ENCODE measurements at regions not wholly inside any gene's neighbourhood (a gene's known extent, or its start where the extent isn't known, plus 50 kb on each side); places are given as distances from the start of the nearest gene placed in this dataset.
A peak's percentile ranks its signal among the peaks of the same experiment; 100 is the strongest.

DNA sequence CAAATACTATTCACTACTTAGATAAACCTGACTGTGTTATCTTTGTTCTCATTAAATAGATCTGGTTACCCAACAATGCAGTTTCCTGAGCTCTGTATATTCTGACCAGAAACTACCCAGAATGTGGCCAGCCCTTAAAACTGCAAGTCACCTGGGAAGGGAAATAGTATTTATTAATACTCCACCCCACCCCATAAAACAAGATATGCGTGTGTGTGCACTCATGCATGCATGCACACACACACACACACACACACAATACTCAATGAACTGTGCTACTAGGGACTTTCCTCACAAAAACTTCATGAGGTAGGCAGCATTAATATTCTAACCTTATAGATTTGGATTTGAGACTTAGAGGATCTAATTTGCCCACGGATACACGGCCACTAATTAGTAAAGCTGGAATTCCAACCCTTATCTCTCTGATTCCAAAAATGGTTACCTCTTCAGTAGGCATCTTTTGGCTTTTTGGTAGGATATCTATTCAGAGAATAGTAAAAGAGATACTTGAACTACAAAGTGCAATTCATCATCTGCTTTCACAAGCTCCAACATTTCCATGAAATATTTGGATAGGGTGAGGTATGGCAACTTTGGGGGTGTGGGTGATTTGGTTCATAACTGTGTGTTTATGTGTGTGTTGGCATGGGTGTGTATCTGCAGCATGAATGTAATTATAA is 197.0 kb upstream of the CFAP20DC start (continued):
- TF ChIP-seq, protein P1, sequence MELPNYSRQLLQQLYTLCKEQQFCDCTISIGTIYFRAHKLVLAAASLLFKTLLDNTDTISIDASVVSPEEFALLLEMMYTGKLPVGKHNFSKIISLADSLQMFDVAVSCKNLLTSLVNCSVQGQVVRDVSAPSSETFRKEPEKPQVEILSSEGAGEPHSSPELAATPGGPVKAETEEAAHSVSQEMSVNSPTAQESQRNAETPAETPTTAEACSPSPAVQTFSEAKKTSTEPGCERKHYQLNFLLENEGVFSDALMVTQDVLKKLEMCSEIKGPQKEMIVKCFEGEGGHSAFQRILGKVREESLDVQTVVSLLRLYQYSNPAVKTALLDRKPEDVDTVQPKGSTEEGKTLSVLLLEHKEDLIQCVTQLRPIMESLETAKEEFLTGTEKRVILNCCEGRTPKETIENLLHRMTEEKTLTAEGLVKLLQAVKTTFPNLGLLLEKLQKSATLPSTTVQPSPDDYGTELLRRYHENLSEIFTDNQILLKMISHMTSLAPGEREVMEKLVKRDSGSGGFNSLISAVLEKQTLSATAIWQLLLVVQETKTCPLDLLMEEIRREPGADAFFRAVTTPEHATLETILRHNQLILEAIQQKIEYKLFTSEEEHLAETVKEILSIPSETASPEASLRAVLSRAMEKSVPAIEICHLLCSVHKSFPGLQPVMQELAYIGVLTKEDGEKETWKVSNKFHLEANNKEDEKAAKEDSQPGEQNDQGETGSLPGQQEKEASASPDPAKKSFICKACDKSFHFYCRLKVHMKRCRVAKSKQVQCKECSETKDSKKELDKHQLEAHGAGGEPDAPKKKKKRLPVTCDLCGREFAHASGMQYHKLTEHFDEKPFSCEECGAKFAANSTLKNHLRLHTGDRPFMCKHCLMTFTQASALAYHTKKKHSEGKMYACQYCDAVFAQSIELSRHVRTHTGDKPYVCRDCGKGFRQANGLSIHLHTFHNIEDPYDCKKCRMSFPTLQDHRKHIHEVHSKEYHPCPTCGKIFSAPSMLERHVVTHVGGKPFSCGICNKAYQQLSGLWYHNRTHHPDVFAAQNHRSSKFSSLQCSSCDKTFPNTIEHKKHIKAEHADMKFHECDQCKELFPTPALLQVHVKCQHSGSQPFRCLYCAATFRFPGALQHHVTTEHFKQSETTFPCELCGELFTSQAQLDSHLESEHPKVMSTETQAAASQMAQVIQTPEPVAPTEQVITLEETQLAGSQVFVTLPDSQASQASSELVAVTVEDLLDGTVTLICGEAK (IDR thresholded peaks at IDR 0.05; ENCODE audit: borderline replicate concordance), result no peak
- no peak for TF ChIP-seq HSF1 (IDR thresholded peaks at IDR 0.05; ENCODE audit: low read depth, low read length)
- peak; percentile 72; the same call in 1 of the 2 replicates for TF ChIP-seq NBN (IDR thresholded peaks at IDR 0.05)
- 0 out of 2 replicates have a peak, but pooled peaks have one; percentile 26 for TF ChIP-seq CREB1 (IDR thresholded peaks at IDR 0.05; ENCODE audit: low read depth)
- peak; percentile 99 for TF ChIP-seq PAX8 (IDR thresholded peaks at IDR 0.05)
- TF ChIP-seq KLF5 (IDR thresholded peaks at IDR 0.05; ENCODE audit: partially characterized antibody), result no peak
- TF ChIP-seq CREM (IDR thresholded peaks at IDR 0.05; ENCODE audit: low read depth), result peak; percentile 65
- TF ChIP-seq BCL11A (IDR thresholded peaks at IDR 0.05; ENCODE audit: low read depth, low read length), result peak; percentile 76
- peak; percentile 31; the same call in 1 of the 2 replicates for TF ChIP-seq EED (IDR thresholded peaks at IDR 0.05; ENCODE audit: low read depth)
- peak; percentile 49; the same call in 1 of the 2 replicates for TF ChIP-seq TCF7 (IDR thresholded peaks at IDR 0.05; ENCODE audit: borderline replicate concordance)
- TF ChIP-seq SP1 (IDR thresholded peaks at IDR 0.05; ENCODE audit: low read depth, low read length), result peak; percentile 15
- TF ChIP-seq NFIC (IDR thresholded peaks at IDR 0.05; ENCODE audit: low read depth, low read length), result peak; percentile 84
- peak in 1 of 2 experiments; percentile 61; a peak in 2 of 4 replicates for TF ChIP-seq ETV6 (conservative IDR thresholded peaks at IDR 0.05 in 1 of 2, IDR thresholded peaks at IDR 0.05 in 1 of 2; ENCODE audit: borderline replicate concordance in 1 of 2, low read depth in 1 of 2)
- no peak for TF ChIP-seq ZNF622 (IDR thresholded peaks at IDR 0.05)
- no peak for TF ChIP-seq WRNIP1 (IDR thresholded peaks at IDR 0.05; ENCODE audit: borderline replicate concordance, low read depth, low read length)
- TF ChIP-seq CEBPZ (IDR thresholded peaks at IDR 0.05; ENCODE audit: low read depth, low read length), result no peak
- TF ChIP-seq IKZF1 (conservative IDR thresholded peaks at IDR 0.05), result peak; percentile 81
- peak; percentile 79 for TF ChIP-seq DPF2 (IDR thresholded peaks at IDR 0.05)
- TF ChIP-seq CBX3 (IDR thresholded peaks at IDR 0.05; ENCODE audit: borderline replicate concordance, low read depth), result no peak
- TF ChIP-seq TCF3 (IDR thresholded peaks at IDR 0.05; ENCODE audit: borderline replicate concordance, insufficient read depth, low read depth, low read length), result peak; percentile 60; the same call in 1 of the 2 replicates
- TF ChIP-seq HDGF (IDR thresholded peaks at IDR 0.05), result no peak
- 0 out of 2 replicates have a peak, but pooled peaks have one; percentile 58 for TF ChIP-seq PML (IDR thresholded peaks at IDR 0.05; ENCODE audit: low read length)
- peak; percentile 85 for TF ChIP-seq MTA2 (IDR thresholded peaks at IDR 0.05; ENCODE audit: low read depth)
- no peak for TF ChIP-seq RCOR1 (conservative IDR thresholded peaks at IDR 0.05; ENCODE audit: low read depth, low read length)
- TF ChIP-seq STAT1 (conservative IDR thresholded peaks at IDR 0.05), result no peak
